PFSK-1 (cell line): ENCODE measurements at regions not wholly inside any gene's neighbourhood (a gene's known extent, or its start where the extent isn't known, plus 50 kb on each side); places are given as distances from the start of the nearest gene placed in this dataset.

Experiments
- POLR2AphosphoS5 ChIP-seq: IDR thresholded peaks from 2 replicates; pipeline ENCODE4 v1.6.1; 2012; ENCODE audit warnings: low read depth, mild to moderate bottlenecking, control low read depth, low read length, moderate library complexity
- SIN3A ChIP-seq: IDR thresholded peaks from 2 replicates; pipeline ENCODE4 v1.6.1; 2012; ENCODE audit warnings: mild to moderate bottlenecking, low read length, moderate library complexity, borderline replicate concordance; ENCODE audit not compliant: insufficient read depth
- TAF1 ChIP-seq: IDR thresholded peaks from 2 replicates; pipeline ENCODE4 v1.6.1; 2012; ENCODE audit warnings: low read length, control low read depth, borderline replicate concordance; ENCODE audit not compliant: insufficient read depth
- TF ChIP-seq, protein P1 (sequence below), 2 experiments: IDR thresholded peaks; 2 replicates each; pipeline versions ENCODE4 v1.6.1 to v1.8.0; 2011 to 2012; ENCODE audit warnings: low read depth in 2 of 2, low read length in 2 of 2, control low read depth in 1 of 2, inconsistent platforms in 1 of 2, mild to moderate bottlenecking in 1 of 2, moderate library complexity in 1 of 2; ENCODE audit not compliant: insufficient read depth in 1 of 2

DNA sequence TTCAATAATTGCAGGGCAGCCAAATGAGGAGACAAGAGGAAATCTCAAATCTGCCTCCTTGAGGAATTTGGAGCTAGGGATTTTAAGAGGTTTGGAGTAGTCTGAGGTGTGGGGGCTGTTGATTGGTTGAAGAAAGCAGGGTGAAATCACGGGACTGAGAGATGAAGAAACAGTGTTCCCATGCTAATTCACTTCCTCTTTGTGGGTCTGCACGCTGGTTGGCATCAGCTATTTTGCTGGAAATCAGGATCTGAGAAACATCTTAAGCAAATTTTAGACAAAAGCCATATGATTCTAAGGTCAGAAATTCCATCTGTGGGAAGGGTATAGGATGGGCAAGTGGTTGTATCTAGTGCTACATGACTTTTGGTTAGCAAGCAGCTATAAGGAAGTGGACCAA, 107.1 kb upstream of the PAXBP1 start:
- TF ChIP-seq POLR2AphosphoS5, result no peak
- no peak for TF ChIP-seq SIN3A
- no peak for TF ChIP-seq TAF1
- TF ChIP-seq, protein P1, sequence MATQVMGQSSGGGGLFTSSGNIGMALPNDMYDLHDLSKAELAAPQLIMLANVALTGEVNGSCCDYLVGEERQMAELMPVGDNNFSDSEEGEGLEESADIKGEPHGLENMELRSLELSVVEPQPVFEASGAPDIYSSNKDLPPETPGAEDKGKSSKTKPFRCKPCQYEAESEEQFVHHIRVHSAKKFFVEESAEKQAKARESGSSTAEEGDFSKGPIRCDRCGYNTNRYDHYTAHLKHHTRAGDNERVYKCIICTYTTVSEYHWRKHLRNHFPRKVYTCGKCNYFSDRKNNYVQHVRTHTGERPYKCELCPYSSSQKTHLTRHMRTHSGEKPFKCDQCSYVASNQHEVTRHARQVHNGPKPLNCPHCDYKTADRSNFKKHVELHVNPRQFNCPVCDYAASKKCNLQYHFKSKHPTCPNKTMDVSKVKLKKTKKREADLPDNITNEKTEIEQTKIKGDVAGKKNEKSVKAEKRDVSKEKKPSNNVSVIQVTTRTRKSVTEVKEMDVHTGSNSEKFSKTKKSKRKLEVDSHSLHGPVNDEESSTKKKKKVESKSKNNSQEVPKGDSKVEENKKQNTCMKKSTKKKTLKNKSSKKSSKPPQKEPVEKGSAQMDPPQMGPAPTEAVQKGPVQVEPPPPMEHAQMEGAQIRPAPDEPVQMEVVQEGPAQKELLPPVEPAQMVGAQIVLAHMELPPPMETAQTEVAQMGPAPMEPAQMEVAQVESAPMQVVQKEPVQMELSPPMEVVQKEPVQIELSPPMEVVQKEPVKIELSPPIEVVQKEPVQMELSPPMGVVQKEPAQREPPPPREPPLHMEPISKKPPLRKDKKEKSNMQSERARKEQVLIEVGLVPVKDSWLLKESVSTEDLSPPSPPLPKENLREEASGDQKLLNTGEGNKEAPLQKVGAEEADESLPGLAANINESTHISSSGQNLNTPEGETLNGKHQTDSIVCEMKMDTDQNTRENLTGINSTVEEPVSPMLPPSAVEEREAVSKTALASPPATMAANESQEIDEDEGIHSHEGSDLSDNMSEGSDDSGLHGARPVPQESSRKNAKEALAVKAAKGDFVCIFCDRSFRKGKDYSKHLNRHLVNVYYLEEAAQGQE (IDR thresholded peaks at IDR 0.05; ENCODE audit: insufficient read depth in 1 of 2, low read depth in 2 of 2, low read length in 2 of 2), result no peak
